IMR-90 (cell line): ENCODE measurements at regions not wholly inside any gene's neighbourhood (a gene's known extent, or its start where the extent isn't known, plus 50 kb on each side); places are given as distances from the start of the nearest gene placed in this dataset.

Experiments used
- ATAC-seq: fragments of 200-7000 bp; cut with Tn5 transposase; 2 replicates; pipeline ENCODE4 v1.9.1; 2020; ENCODE audit warnings: low read depth, mild to moderate bottlenecking, moderate library complexity
- BruUV-seq: library from RNA; stranded (reverse); fragments of 400-500 nt; replicated peaks from 2 replicates; lab custom pipeline; 2021; lab: Mats Ljungman, UMichigan
- CTCF ChIA-PET: fragments of 300-600 bp; formaldehyde crosslinking; extraction: SDS; loops from one replicate; lab custom pipeline; 2021; ENCODE audit warnings: antibody characterized with exemption; lab: Yijun Ruan, JAX
- POLR2A ChIA-PET: fragments of 300-600 bp; sonication (Branson Sonifier 250); formaldehyde crosslinking; loops from one replicate; lab custom pipeline; 2022; ENCODE audit warnings: antibody characterized with exemption; ENCODE audit not compliant: unreplicated experiment; lab: Charles Lee
- DNase-seq: peaks from one replicate; pipeline ENCODE4 v3.0.0; 2013
- H2AFZ ChIP-seq: replicated peaks from 2 replicates; pipeline ENCODE3; 2013; ENCODE audit warnings: low read length, mild to moderate bottlenecking; ENCODE audit not compliant: poor library complexity
- H2AK5ac ChIP-seq: 2 replicates; pipeline ENCODE4 v1.6.1; 2013; ENCODE audit warnings: low read depth, low read length, inconsistent platforms
- H2AK9ac ChIP-seq: replicated peaks from 2 replicates; pipeline ENCODE3; 2013; ENCODE audit warnings: mild to moderate bottlenecking, low read depth, low read length, moderate library complexity; ENCODE audit not compliant: poor library complexity
- H2BK120ac ChIP-seq: 2 replicates; pipeline ENCODE4 v1.6.1; 2013; ENCODE audit warnings: low read depth, low read length, inconsistent platforms
- H2BK15ac ChIP-seq: 3 replicates; pipeline ENCODE4 v1.6.1; 2013; ENCODE audit warnings: low read depth, low read length, inconsistent platforms
- H2BK20ac ChIP-seq: 2 replicates; pipeline ENCODE4 v1.6.1; 2013; ENCODE audit warnings: low read depth, mild to moderate bottlenecking, inconsistent platforms, low read length, moderate library complexity
- H2BK5ac ChIP-seq: 2 replicates; pipeline ENCODE4 v1.6.1; 2013; ENCODE audit warnings: mild to moderate bottlenecking, low read depth, low read length, inconsistent platforms; ENCODE audit not compliant: poor library complexity, severe bottlenecking
- H3K14ac ChIP-seq: replicated peaks from 2 replicates; pipeline ENCODE4 v1.6.1; 2013; ENCODE audit warnings: low read depth, low read length, inconsistent platforms
- H3K18ac ChIP-seq: 2 replicates; pipeline ENCODE4 v1.6.1; 2013; ENCODE audit warnings: low read depth, low read length, control low read depth
- H3K23ac ChIP-seq: 2 replicates; pipeline ENCODE4 v1.6.1; 2013; ENCODE audit warnings: low read depth, low read length, inconsistent platforms
- H3K27ac ChIP-seq: 2 replicates; pipeline ENCODE4 v1.5.1; 2013; ENCODE audit warnings: mild to moderate bottlenecking, control low read depth, low read length; ENCODE audit not compliant: insufficient read depth
- H3K27me3 ChIP-seq: 2 replicates; pipeline ENCODE4 v1.6.1; 2013; ENCODE audit warnings: low read length; ENCODE audit not compliant: control insufficient read depth, insufficient read depth
- H3K36me3 ChIP-seq: 2 replicates; pipeline ENCODE4 v1.6.1; 2013; ENCODE audit warnings: low read length, mixed read lengths; ENCODE audit not compliant: control insufficient read depth, insufficient read depth
- H3K4ac ChIP-seq: 2 replicates; pipeline ENCODE4 v1.6.1; 2013; ENCODE audit warnings: low read depth, low read length, inconsistent platforms
- H3K4me1 ChIP-seq: 2 replicates; pipeline ENCODE4 v1.6.1; 2013; ENCODE audit warnings: low read length, mixed read lengths; ENCODE audit not compliant: control insufficient read depth, insufficient read depth
- H3K4me2 ChIP-seq: 2 replicates; pipeline ENCODE4 v1.6.1; 2013; ENCODE audit warnings: low read depth, mild to moderate bottlenecking, control low read depth, low read length, moderate library complexity
- H3K4me3 ChIP-seq: 2 replicates; pipeline ENCODE4 v1.5.1; 2013; ENCODE audit warnings: low read depth, mild to moderate bottlenecking, control low read depth, low read length, moderate library complexity; ENCODE audit not compliant: insufficient read depth
- H3K56ac ChIP-seq: 2 replicates; pipeline ENCODE4 v1.6.1; 2013; ENCODE audit warnings: low read length, inconsistent platforms; ENCODE audit not compliant: insufficient read depth; ENCODE audit errors: extremely low read depth
- H3K79me1 ChIP-seq, 2 experiments: 2 replicates each; pipeline ENCODE4 v1.6.1; 2013; ENCODE audit warnings: low read length in 2 of 2, inconsistent platforms in 1 of 2, low read depth in 1 of 2
- H3K9ac ChIP-seq: 2 replicates; pipeline ENCODE4 v1.6.1; 2013; ENCODE audit warnings: low read depth, low read length, control low read depth
- H3K9me1 ChIP-seq: 2 replicates; pipeline ENCODE4 v1.6.1; 2013; ENCODE audit warnings: low read length, inconsistent platforms; ENCODE audit not compliant: insufficient read depth
- H3K9me3 ChIP-seq: 2 replicates; pipeline ENCODE4 v1.6.1; 2013; ENCODE audit warnings: low read length; ENCODE audit not compliant: control insufficient read depth, insufficient read depth
- H4K20me1 ChIP-seq: 2 replicates; pipeline ENCODE4 v1.6.1; 2013; ENCODE audit warnings: low read length, inconsistent platforms; ENCODE audit not compliant: insufficient read depth
- H4K5ac ChIP-seq: 2 replicates; pipeline ENCODE4 v1.6.1; 2013; ENCODE audit warnings: mild to moderate bottlenecking, low read depth, low read length, control low read depth
- H4K8ac ChIP-seq, 2 experiments: 2 replicates each; pipeline ENCODE4 v1.6.1; 2013; ENCODE audit warnings: low read depth in 2 of 2, low read length in 2 of 2, control low read depth in 1 of 2, inconsistent platforms in 1 of 2
- H4K91ac ChIP-seq: 2 replicates; pipeline ENCODE4 v1.6.1; 2013; ENCODE audit warnings: low read depth, low read length, inconsistent platforms; ENCODE audit not compliant: insufficient read depth
- BHLHE40 ChIP-seq: fragments of 150-350 bp; IDR thresholded peaks from 2 replicates; pipeline ENCODE4 v1.6.1; 2016; ENCODE audit warnings: mild to moderate bottlenecking, low read depth, low read length
- CEBPB ChIP-seq: IDR thresholded peaks from 2 replicates; pipeline ENCODE4 v1.6.1; 2012; ENCODE audit warnings: low read depth, low read length, improper control_type of control experiment
- CHD1 ChIP-seq: IDR thresholded peaks from 2 replicates; pipeline ENCODE4 v1.6.1; 2012; ENCODE audit warnings: low read depth, low read length, improper control_type of control experiment
- FOS ChIP-seq: fragments of 150-350 bp; IDR thresholded peaks from 2 replicates; pipeline ENCODE4 v1.6.1; 2016; ENCODE audit warnings: low read depth, low read length
- MAFK ChIP-seq: IDR thresholded peaks from 2 replicates; pipeline ENCODE4 v1.6.1; 2012; ENCODE audit warnings: low read depth, low read length, improper control_type of control experiment
- MAZ ChIP-seq: IDR thresholded peaks from 2 replicates; pipeline ENCODE4 v1.6.1; 2012; ENCODE audit warnings: low read depth, mild to moderate bottlenecking, low read length, improper control_type of control experiment, moderate library complexity, borderline replicate concordance
- MXI1 ChIP-seq: IDR thresholded peaks from 2 replicates; pipeline ENCODE4 v1.6.1; 2012; ENCODE audit warnings: low read depth, mild to moderate bottlenecking, low read length, moderate library complexity, borderline replicate concordance
- NFE2L2 ChIP-seq: fragments of 150-350 bp; IDR thresholded peaks from 2 replicates; pipeline ENCODE4 v1.6.1; 2016; ENCODE audit warnings: low read depth, mild to moderate bottlenecking, low read length
- POLR2A ChIP-seq: IDR thresholded peaks from 2 replicates; pipeline ENCODE4 v1.6.1; 2012; ENCODE audit warnings: mild to moderate bottlenecking, low read depth, low read length
- RAD21 ChIP-seq: IDR thresholded peaks from 2 replicates; pipeline ENCODE4 v1.6.1; 2012; ENCODE audit warnings: low read length, improper control_type of control experiment
- RCOR1 ChIP-seq: IDR thresholded peaks from 2 replicates; pipeline ENCODE4 v1.6.1; 2012; ENCODE audit warnings: mild to moderate bottlenecking, low read length, improper control_type of control experiment; ENCODE audit not compliant: insufficient replicate concordance
- RFX5 ChIP-seq: IDR thresholded peaks from 2 replicates; pipeline ENCODE4 v1.8.0; 2012; ENCODE audit warnings: low read depth, mild to moderate bottlenecking, low read length, moderate library complexity
- SMC3 ChIP-seq: fragments of 150-350 bp; IDR thresholded peaks from 2 replicates; pipeline ENCODE4 v1.6.1; 2016; ENCODE audit warnings: low read depth, mild to moderate bottlenecking, antibody characterized with exemption, low read length, moderate library complexity
- WGBS, 2 experiments: methylation state at CpG; one replicate each; pipeline versions ENCODE4 v1.1.5 to v1.1.7; 2013; ENCODE audit warnings: missing lambda C conversion rate in 2 of 2; ENCODE audit not compliant: insufficient read length in 1 of 2; ENCODE audit errors: extremely low coverage in 2 of 2; 5-methylcytosine and 5-hydroxymethylcytosine counted together
- dilution Hi-C: fragments of 300-500 bp; cut with HindIII; formaldehyde crosslinking; loops from one replicate; pipeline ENCODE4 v1.14.3; 2018; ENCODE audit warnings: low sequenced_read_pairs; ENCODE audit not compliant: unreplicated experiment
- in situ Hi-C: fragments of 300-500 bp; cut with MboI; formaldehyde crosslinking; loops from 3 replicates; pipeline ENCODE4 v1.14.3; 2019; ENCODE audit warnings: low sequenced_read_pairs, inconsistent platforms, mixed read lengths
- intact Hi-C: fragments of 100-400 bp; cut with micrococcal nuclease; formaldehyde crosslinking; loops from 2 replicates; pipeline ENCODE4 v1.10.0; 2022
- TF ChIP-seq, protein P1 (sequence below): fragments of 150-350 bp; IDR thresholded peaks from 2 replicates; pipeline ENCODE4 v1.6.1; 2017; ENCODE audit warnings: mild to moderate bottlenecking, antibody characterized with exemption, low read length, low read depth
- TF ChIP-seq, protein P2 (sequence below): fragments of 150-350 bp; IDR thresholded peaks from 2 replicates; pipeline ENCODE4 v1.6.1; 2016; ENCODE audit warnings: low read depth, mild to moderate bottlenecking, low read length, moderate library complexity, borderline replicate concordance
- TF ChIP-seq, protein P3 (sequence below): conservative IDR thresholded peaks from 2 replicates; pipeline ENCODE4 v1.5.1; 2012; ENCODE audit warnings: mild to moderate bottlenecking, low read depth, low read length, improper control_type of control experiment

DNA sequence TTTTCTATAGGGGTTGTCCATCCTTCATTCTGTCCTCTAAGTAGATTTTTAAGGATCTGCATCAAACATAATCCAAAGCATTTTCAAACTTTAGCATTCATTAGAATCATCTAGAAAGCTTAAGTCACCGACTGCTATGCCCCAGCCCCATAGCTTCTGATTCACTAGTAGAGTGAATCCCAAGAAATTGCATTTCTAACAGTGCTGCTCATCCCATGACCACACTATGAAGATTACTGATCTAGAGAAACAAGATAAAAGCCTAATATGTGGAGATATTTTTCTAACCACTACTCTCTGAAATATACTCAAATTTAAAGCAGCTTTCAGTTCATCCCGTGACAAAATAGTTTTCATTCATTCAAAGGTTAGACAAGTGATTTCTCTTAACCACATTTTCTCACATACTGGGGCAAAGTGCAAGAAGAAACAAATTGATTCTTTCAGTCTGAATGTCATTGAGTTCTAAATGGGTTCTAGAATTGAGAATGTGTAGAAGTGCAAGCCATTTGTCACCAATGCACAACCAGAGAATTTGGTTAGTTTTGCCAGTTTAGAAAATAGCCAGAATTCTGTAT lies 286.9 kb upstream of the CD180 start:
- Histone ChIP-seq H4K5ac (no peak overlapping the region), H3K27me3 (no peaks in the 10 kb centered on the region; the same call in 1 of the 2 replicates), H3K79me1 (no peaks in the 10 kb centered on the region), H4K20me1 (no peaks in the 10 kb centered on the region), H3K4me2 (no peak overlapping the region), H2AFZ (no peak overlapping the region), H2BK5ac (no peak overlapping the region), H2BK20ac (no peak overlapping the region), H2AK9ac (no peak overlapping the region), H3K27ac (no peak overlapping the region), H3K4me1 (no peaks in the 10 kb centered on the region), H3K36me3 (no peaks in the 10 kb centered on the region), H3K18ac (no peak overlapping the region), H3K23ac (no peak overlapping the region), H3K9me1 (no peaks in the 10 kb centered on the region), H2AK5ac (no peak overlapping the region), H3K4me3 (no peak overlapping the region), H4K8ac (no peak overlapping the region), H3K14ac (no peak overlapping the region), H2BK15ac (no peak overlapping the region), H4K91ac (no peak overlapping the region), H3K4ac (no peak overlapping the region), H3K56ac (no peak overlapping the region), H3K9me3 (no peaks in the 10 kb centered on the region), H3K9ac (no peak overlapping the region), H2BK120ac (no peak overlapping the region)
- no TSS peak for BruUV-seq
- ATAC-seq (no peak), DNase-seq (no peak)
- TF ChIP-seq NFE2L2 = no peak
- no peak for TF ChIP-seq POLR2A
- no peak for TF ChIP-seq BHLHE40
- TF ChIP-seq, protein P1, sequence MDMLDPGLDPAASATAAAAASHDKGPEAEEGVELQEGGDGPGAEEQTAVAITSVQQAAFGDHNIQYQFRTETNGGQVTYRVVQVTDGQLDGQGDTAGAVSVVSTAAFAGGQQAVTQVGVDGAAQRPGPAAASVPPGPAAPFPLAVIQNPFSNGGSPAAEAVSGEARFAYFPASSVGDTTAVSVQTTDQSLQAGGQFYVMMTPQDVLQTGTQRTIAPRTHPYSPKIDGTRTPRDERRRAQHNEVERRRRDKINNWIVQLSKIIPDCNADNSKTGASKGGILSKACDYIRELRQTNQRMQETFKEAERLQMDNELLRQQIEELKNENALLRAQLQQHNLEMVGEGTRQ = no peak
- TF ChIP-seq SMC3 = no peak
- no peak for TF ChIP-seq CEBPB
- no peak for TF ChIP-seq FOS
- TF ChIP-seq RCOR1 = no peak
- TF ChIP-seq RFX5 = no peak
- TF ChIP-seq, protein P2, sequence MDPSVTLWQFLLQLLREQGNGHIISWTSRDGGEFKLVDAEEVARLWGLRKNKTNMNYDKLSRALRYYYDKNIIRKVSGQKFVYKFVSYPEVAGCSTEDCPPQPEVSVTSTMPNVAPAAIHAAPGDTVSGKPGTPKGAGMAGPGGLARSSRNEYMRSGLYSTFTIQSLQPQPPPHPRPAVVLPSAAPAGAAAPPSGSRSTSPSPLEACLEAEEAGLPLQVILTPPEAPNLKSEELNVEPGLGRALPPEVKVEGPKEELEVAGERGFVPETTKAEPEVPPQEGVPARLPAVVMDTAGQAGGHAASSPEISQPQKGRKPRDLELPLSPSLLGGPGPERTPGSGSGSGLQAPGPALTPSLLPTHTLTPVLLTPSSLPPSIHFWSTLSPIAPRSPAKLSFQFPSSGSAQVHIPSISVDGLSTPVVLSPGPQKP = no peak
- no peak for TF ChIP-seq RAD21
- TF ChIP-seq, protein P3, sequence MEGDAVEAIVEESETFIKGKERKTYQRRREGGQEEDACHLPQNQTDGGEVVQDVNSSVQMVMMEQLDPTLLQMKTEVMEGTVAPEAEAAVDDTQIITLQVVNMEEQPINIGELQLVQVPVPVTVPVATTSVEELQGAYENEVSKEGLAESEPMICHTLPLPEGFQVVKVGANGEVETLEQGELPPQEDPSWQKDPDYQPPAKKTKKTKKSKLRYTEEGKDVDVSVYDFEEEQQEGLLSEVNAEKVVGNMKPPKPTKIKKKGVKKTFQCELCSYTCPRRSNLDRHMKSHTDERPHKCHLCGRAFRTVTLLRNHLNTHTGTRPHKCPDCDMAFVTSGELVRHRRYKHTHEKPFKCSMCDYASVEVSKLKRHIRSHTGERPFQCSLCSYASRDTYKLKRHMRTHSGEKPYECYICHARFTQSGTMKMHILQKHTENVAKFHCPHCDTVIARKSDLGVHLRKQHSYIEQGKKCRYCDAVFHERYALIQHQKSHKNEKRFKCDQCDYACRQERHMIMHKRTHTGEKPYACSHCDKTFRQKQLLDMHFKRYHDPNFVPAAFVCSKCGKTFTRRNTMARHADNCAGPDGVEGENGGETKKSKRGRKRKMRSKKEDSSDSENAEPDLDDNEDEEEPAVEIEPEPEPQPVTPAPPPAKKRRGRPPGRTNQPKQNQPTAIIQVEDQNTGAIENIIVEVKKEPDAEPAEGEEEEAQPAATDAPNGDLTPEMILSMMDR = no peak
- no peak for TF ChIP-seq CHD1
- no peak for TF ChIP-seq MAZ
- TF ChIP-seq MAFK = no peak
- no peak for TF ChIP-seq MXI1
- CTCF ChIA-PET = no interaction called here
- 40% methylated on average over 1 of the region's 2 CpGs; no CpG with 5 or more reads in 1 of the 2 experiments for WGBS, 2 experiments
- in situ Hi-C loops (no loop called here), intact Hi-C loops (no loop called here), dilution Hi-C loops (no loop called here)
- POLR2A ChIA-PET = no interaction called here
